ENCODE measurements at regions not wholly inside any gene's neighbourhood (a gene's known extent, or its start where the extent isn't known, plus 50 kb on each side); places are given as distances from the start of the nearest gene placed in this dataset.

GRCh38 chr14:101707068-101707842 is 54.3 kb upstream of the PPP2R5C start:
- WGBS (ENCODE audit: insufficient coverage, insufficient replicate concordance, low lambda C conversion rate, missing lambda C conversion rate), result 14% methylated on average over 18 of the region's 18 CpGs
- peak; percentile 78 for ATAC-seq
- no TSS peak for BruUV-seq (replicated peaks)
- Histone ChIP-seq H3K9me3 (replicated peaks; ENCODE audit: control insufficient read depth, insufficient read depth, low read length) (no peaks in the 10 kb centered on the region), H3K9ac (ENCODE audit: control insufficient read depth, insufficient read depth, low read length) (no peak overlapping the region), H3K79me2 (ENCODE audit: control insufficient read depth, insufficient read depth, low read length) (no peaks in the 10 kb centered on the region), H3K27ac (ENCODE audit: control insufficient read depth, insufficient read depth) (no peak overlapping the region), H3K36me3 (ENCODE audit: control insufficient read depth in 2 of 2, insufficient read depth in 2 of 2, low read length in 1 of 2) (no peaks in the 10 kb centered on the region), H3K4me1 (ENCODE audit: control insufficient read depth, insufficient read depth, low read length) (peaks cover 14% of the 10 kb centered on the region), H3K4me2 (ENCODE audit: control insufficient read depth, insufficient read depth) (peak overlapping the region; percentile 91), H2AFZ (ENCODE audit: control insufficient read depth, low read depth, low read length) (peak overlapping the region; percentile 98), H3K4me3 (no peak overlapping the region), H4K20me1 (ENCODE audit: control insufficient read depth, insufficient read depth) (no peaks in the 10 kb centered on the region), H3K27me3 (replicated peaks in 1 of 2; ENCODE audit: control insufficient read depth in 2 of 2, insufficient read depth in 2 of 2, low read length in 1 of 2) (no peaks in the 10 kb centered on the region; a peak in 2 of 4 replicates)
- DNase-seq (ENCODE audit: low read depth, low spot score), result peak; percentile 53
- RAD21 ChIA-PET (ENCODE audit: unreplicated experiment), result interaction anchor here (0.5 to 3.6 kb wide), 17 partner anchors 13 to 391 kb away, joined by 3 to 17 read pairs (median 4); no protein-coding TSS in a partner anchor
- POLR2A ChIA-PET, result interaction anchor here (0.6 kb wide), 1 partner anchor 381 kb away, joined by 5 read pairs; no protein-coding TSS in a partner anchor
- CTCF ChIA-PET, result interaction anchor here (0.5 to 3.2 kb wide), 41 partner anchors 10 to 607 kb away, joined by 3 to 19 read pairs (median 4); partner anchors contain the start of gene DYNC1H1
- peak; percentile 99 for FAIRE-seq
- in situ Hi-C loops (cut with MboI) (no loop called here), intact Hi-C loops (cut with micrococcal nuclease; ENCODE audit: unreplicated experiment) (loop anchor here (1.0 to 10.0 kb wide), 5 partner anchors 64 to 608 kb away; partner anchors contain the start of gene ZNF839)
- SMC1A ChIA-PET (ENCODE audit: uncharacterized antibody, unreplicated experiment), result interaction anchor here (0.6 to 2.8 kb wide), 19 partner anchors 9 to 399 kb away, joined by 3 to 20 read pairs (median 4); no protein-coding TSS in a partner anchor
- TF ChIP-seq MEF2B (IDR thresholded peaks at IDR 0.05; ENCODE audit: partially characterized antibody, poor library complexity, severe bottlenecking), result no peak
- TF ChIP-seq REST (IDR thresholded peaks at IDR 0.05; ENCODE audit: low read depth, low read length), result no peak
- 0 out of 2 replicates have a peak, but pooled peaks have one; percentile 18 for TF ChIP-seq YY1 (IDR thresholded peaks at IDR 0.05; ENCODE audit: low read depth, low read length)
- TF ChIP-seq PAX8 (IDR thresholded peaks at IDR 0.05), result no peak
- no peak for TF ChIP-seq ESRRA (IDR thresholded peaks at IDR 0.05; ENCODE audit: low read length)
- peak; percentile 87 for TF ChIP-seq SMARCA5 (IDR thresholded peaks at IDR 0.05)
- TF ChIP-seq CBX5 (IDR thresholded peaks at IDR 0.05; ENCODE audit: low read depth), result no peak
- TF ChIP-seq USF1 (IDR thresholded peaks at IDR 0.05; ENCODE audit: borderline replicate concordance, extremely low read length, insufficient read depth, low read depth, low read length), result no peak
- no peak for TF ChIP-seq WRNIP1 (IDR thresholded peaks at IDR 0.05; ENCODE audit: borderline replicate concordance, low read depth, low read length)
- no peak for TF ChIP-seq NFYA (IDR thresholded peaks at IDR 0.05; ENCODE audit: borderline replicate concordance, low read depth, low read length)
- TF ChIP-seq E4F1 (IDR thresholded peaks at IDR 0.05; ENCODE audit: borderline replicate concordance, partially characterized antibody), result no peak
- TF ChIP-seq PBX3 (IDR thresholded peaks at IDR 0.05; ENCODE audit: insufficient replicate concordance, low read depth, low read length), result no peak
- no peak for TF ChIP-seq PML (IDR thresholded peaks at IDR 0.05; ENCODE audit: low read length)

All from GM12878 (cell line).